Breast epithelium (tissue), 4 donors: ENCODE measurements at regions not wholly inside any gene's neighbourhood (a gene's known extent, or its start where the extent isn't known, plus 50 kb on each side); places are given as distances from the start of the nearest gene placed in this dataset.

Source experiments
- DNase-seq, 2 donors: peaks; one replicate each; pipeline ENCODE4 v3.0.0-alpha.2; 2019; ENCODE audit warnings: low spot score in 2 of 2
- H3K27ac ChIP-seq, 2 donors: fragments of 200-600 bp; sonication (generic) in 1 of 2; one replicate each; pipeline ENCODE4 v1.5.1; 2016 to 2019; ENCODE audit warnings: mild to moderate bottlenecking in 1 of 2
- H3K27me3 ChIP-seq, 2 donors: fragments of 200-600 bp; sonication (generic) in 1 of 2; one replicate each; pipeline versions ENCODE4 v1.5.1 to v1.6.0; 2017 to 2019; ENCODE audit warnings: control low read depth in 1 of 2, mild to moderate bottlenecking in 1 of 2
- H3K36me3 ChIP-seq: fragments of 200-600 bp; one replicate; pipeline ENCODE4 v1.5.1; 2019
- H3K4me1 ChIP-seq, 2 donors: fragments of 200-600 bp; sonication (generic); one replicate each; pipeline ENCODE4 v1.5.1; 2016 to 2019; ENCODE audit warnings: control low read depth in 1 of 2
- H3K4me3 ChIP-seq, 3 donors: fragments of 200-600 bp; sonication (generic); 1 replicate in 2 of 3; 2 replicates in 1 of 3; pipeline ENCODE4 v1.5.1; 2016 to 2019; ENCODE audit warnings: mild to moderate bottlenecking in 3 of 3, moderate library complexity in 2 of 3
- H3K9me3 ChIP-seq, 2 donors: fragments of 200-600 bp; sonication (generic) in 1 of 2; one replicate each; pipeline ENCODE4 v1.5.1; 2016 to 2019; ENCODE audit warnings: control low read depth in 1 of 2
- POLR2A ChIP-seq: fragments of 450-650 bp; IDR thresholded peaks from one replicate; pipeline ENCODE4 v1.6.1; 2016; ENCODE audit warnings: antibody characterized with exemption, mild to moderate bottlenecking, moderate library complexity
- POLR2AphosphoS5 ChIP-seq, 3 donors: sonication (generic); formaldehyde crosslinking; IDR thresholded peaks; one replicate each; pipeline ENCODE4 v1.6.1; 2017; ENCODE audit warnings: antibody characterized with exemption in 3 of 3
- intact Hi-C: fragments of 100-400 bp; cut with DNase I; formaldehyde crosslinking; loops from one replicate; pipeline ENCODE4 v1.15.1; 2023; ENCODE audit warnings: low total_unique reads
- TF ChIP-seq, protein P1 (sequence below), 3 donors: fragments of 450-650 bp; IDR thresholded peaks; one replicate each; pipeline ENCODE4 v1.5.1; 2016 to 2017; ENCODE audit warnings: antibody characterized with exemption in 3 of 3, mild to moderate bottlenecking in 3 of 3, moderate library complexity in 3 of 3

DNA sequence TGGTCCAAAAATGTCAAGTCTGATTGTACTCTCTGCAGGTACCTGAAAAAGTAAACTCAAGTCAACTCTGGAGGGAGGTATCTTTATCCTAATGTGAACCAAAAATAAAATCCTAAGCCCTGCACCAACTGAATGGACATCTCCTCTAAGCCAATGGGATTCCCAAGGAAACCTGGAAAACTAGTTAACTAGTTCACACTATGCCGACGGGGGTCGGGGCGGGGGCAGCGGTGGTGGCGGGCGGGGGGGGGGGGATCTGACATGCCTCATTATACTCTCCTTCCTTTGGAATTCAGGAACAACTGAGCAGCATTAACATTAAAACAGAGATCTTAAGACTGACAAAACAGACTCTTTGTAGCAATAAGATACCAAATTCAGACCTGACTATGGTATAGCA, 452.6 kb upstream of the CAMK1G start:
- no peak for DNase-seq
- Histone ChIP-seq H3K4me1 (no peaks in the 10 kb centered on the region), H3K4me3 (no peak overlapping the region), H3K27me3 (no peaks in the 10 kb centered on the region), H3K36me3 (no peaks in the 10 kb centered on the region), H3K9me3 (no peaks in the 10 kb centered on the region), H3K27ac (no peak overlapping the region)
- intact Hi-C loops: no loop called here
- no peak for TF ChIP-seq POLR2AphosphoS5 (IDR thresholded peaks at IDR 0.05)
- TF ChIP-seq POLR2A: no peak
- TF ChIP-seq, protein P1, sequence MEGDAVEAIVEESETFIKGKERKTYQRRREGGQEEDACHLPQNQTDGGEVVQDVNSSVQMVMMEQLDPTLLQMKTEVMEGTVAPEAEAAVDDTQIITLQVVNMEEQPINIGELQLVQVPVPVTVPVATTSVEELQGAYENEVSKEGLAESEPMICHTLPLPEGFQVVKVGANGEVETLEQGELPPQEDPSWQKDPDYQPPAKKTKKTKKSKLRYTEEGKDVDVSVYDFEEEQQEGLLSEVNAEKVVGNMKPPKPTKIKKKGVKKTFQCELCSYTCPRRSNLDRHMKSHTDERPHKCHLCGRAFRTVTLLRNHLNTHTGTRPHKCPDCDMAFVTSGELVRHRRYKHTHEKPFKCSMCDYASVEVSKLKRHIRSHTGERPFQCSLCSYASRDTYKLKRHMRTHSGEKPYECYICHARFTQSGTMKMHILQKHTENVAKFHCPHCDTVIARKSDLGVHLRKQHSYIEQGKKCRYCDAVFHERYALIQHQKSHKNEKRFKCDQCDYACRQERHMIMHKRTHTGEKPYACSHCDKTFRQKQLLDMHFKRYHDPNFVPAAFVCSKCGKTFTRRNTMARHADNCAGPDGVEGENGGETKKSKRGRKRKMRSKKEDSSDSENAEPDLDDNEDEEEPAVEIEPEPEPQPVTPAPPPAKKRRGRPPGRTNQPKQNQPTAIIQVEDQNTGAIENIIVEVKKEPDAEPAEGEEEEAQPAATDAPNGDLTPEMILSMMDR (IDR thresholded peaks at IDR 0.05): no peak

DNA sequence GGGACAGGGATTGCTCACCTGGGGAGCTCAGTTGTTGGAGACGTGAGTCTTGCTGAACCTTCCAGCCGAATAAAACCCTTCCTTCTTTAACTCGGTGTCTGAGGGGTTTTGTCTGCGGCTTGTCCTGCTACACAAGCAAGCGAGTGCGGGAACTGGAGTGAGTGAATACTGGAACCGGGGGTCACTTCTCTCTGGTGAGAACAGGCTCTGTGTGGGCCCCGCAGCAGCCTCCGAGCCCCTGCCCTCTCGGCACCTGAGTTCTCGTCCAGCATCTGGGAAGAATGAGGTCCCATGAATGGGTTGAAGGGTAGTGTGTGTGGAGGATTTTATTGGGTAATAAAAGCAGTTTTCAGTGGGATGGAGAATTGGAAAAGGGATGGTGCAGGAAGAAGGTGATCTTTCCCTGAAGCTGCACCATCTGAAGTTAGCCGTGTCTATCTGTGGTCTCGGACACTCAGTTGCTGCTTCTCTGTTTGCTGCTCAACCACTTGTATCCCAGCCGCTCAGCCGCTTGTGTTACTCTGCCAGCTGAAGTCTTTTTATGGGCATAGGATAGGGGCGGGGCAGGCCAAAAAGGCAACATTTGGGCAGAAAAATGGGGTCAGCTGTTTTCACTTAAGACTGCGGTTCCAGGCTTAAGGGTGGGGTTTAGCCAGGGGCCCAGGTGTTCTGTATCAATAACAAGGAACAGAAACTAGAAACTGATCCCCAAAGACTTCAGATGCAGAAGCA, 450.6 kb upstream of the CAMK1G start:
- intact Hi-C loops: no loop called here
- no peak for DNase-seq
- Histone ChIP-seq H3K4me1 (no peaks in the 10 kb centered on the region), H3K27ac (no peak overlapping the region), H3K27me3 (no peaks in the 10 kb centered on the region), H3K9me3 (no peaks in the 10 kb centered on the region), H3K36me3 (no peaks in the 10 kb centered on the region), H3K4me3 (no peak overlapping the region)
- TF ChIP-seq, protein P1 (IDR thresholded peaks at IDR 0.05): no peak
- TF ChIP-seq POLR2AphosphoS5 (IDR thresholded peaks at IDR 0.05) (no peak), POLR2A (no peak)

DNA sequence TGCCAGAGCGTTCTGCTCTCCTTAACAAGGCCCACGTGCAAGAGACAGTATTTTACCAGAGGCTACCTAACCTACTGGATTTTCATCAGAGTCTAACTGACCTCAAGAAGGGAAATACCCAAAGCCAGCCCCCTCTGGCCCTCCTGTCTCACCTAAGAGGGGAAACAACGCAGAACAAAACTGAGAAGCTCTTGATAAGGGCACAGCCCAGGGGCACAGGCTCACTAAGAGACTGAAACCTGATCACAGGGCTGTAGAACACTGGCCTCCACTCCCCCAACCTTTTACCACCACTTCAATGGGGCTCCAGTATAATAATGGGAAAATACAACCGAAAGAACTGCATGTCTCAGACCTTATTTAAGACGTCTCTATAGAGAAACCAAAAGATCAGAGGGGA, 449.5 kb upstream of the CAMK1G start:
- no peak overlapping the region for H3K4me3 ChIP-seq
- H3K27me3 ChIP-seq: no peaks in the 10 kb centered on the region
- H3K4me1 ChIP-seq: no peaks in the 10 kb centered on the region
- intact Hi-C loops: no loop called here
- no peaks in the 10 kb centered on the region for H3K36me3 ChIP-seq
- TF ChIP-seq, protein P1 (IDR thresholded peaks at IDR 0.05): no peak
- TF ChIP-seq POLR2AphosphoS5 (IDR thresholded peaks at IDR 0.05) (no peak), POLR2A (no peak)
- no peak for DNase-seq
- no peaks in the 10 kb centered on the region for H3K9me3 ChIP-seq
- H3K27ac ChIP-seq: no peak overlapping the region

DNA sequence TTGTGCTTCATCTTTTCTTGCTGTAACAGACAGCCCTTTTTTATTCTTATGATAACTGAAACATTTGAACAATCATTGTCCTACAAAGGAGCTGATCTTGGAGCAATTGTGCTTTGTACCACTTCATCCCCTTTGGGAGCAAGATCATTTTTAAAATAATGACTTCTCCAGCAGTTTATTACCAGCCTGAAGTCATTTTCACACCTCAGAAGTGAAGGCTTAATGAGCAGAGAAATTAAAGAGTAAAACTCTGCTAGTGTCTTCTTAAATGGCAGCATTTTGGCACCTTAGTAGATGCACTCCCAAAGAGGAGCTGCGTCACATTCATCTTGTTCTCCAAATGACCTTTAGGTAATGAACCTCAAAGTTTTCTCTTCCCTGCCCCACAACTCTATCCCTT, 439.6 kb upstream of the CAMK1G start:
- no peaks in the 10 kb centered on the region for H3K27me3 ChIP-seq
- intact Hi-C loops: no loop called here
- no peak overlapping the region for H3K4me3 ChIP-seq
- no peak overlapping the region for H3K27ac ChIP-seq
- no peaks in the 10 kb centered on the region for H3K4me1 ChIP-seq
- no peak for TF ChIP-seq POLR2AphosphoS5 (IDR thresholded peaks at IDR 0.05)
- TF ChIP-seq, protein P1 (IDR thresholded peaks at IDR 0.05): no peak
- TF ChIP-seq POLR2A: no peak
- no peak for DNase-seq
- H3K9me3 ChIP-seq: no peaks in the 10 kb centered on the region
- H3K36me3 ChIP-seq: no peaks in the 10 kb centered on the region

DNA sequence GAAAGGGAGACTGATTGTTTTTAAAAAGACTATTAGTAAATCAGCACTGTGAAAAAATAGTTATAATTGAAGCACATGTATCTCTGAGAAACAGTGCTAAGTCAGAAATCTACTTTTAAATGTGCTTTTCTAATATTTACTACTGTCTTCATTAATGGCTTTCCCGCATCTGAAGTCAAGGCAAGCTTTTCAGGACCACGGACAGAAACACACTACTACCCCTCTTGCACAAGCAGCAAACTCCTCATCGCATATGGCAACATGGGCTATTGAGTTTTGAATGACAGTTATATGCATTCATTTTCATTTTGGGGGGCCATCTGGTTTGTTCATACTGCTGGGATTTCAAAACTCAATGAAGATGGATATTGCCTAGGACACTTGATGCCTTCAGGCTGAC, 433.4 kb upstream of the CAMK1G start:
- H3K4me3 ChIP-seq: no peak overlapping the region
- H3K36me3 ChIP-seq: no peaks in the 10 kb centered on the region
- H3K9me3 ChIP-seq: no peaks in the 10 kb centered on the region
- H3K4me1 ChIP-seq: no peaks in the 10 kb centered on the region
- TF ChIP-seq, protein P1 (IDR thresholded peaks at IDR 0.05): no peak
- no peak for TF ChIP-seq POLR2A
- no peak for TF ChIP-seq POLR2AphosphoS5 (IDR thresholded peaks at IDR 0.05)
- H3K27me3 ChIP-seq: no peaks in the 10 kb centered on the region
- intact Hi-C loops: no loop called here
- H3K27ac ChIP-seq: no peak overlapping the region
- DNase-seq: no peak
